ENCODE measurements at regions not wholly inside any gene's neighbourhood (a gene's known extent, or its start where the extent isn't known, plus 50 kb on each side); places are given as distances from the start of the nearest gene placed in this dataset.
"Not testable (repeated sequence)": the region's sequence is repeated elsewhere in the genome, so short reads cannot be mapped to it uniquely, and the experiment has no call there.

DNA sequence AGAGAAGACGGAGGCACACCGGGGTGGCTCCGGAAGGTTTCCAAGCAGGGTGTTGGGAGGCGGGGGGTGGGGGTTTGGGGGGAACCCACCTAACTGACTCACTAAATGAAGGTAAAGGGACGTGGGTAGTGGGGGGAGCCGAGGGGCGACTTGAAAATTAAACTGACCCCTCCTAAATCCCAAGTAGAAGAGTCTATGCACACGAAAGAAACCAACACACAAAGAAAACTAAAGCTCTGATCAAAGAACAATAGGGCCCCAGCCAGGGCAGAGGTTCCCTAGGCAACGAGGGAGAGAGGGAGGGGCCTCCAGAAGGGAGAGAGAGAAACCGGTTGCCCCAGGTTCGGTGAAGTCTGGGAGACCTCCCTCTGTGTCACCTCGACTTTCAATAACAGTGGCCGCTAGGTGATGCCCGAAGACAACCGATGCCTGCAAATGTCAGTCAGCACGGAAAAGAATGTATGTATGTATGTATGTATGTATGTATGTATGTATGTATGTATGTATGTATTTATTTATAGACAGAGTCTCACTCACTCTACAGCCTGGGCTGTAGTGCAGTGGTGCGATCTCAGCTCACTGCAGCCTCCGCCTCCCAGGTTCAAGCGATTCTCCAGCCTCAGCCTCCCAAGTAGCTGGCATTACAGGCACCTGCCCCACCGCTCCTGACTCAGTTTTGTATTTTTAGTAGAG lies 106.7 kb upstream of the ANKRD30BL start:
- Mint-ChIP-seq H3K27ac (ENCODE audit: unreplicated experiment) (peak overlapping the region; percentile 83), H3K4me3 (ENCODE audit: unreplicated experiment) (peak overlapping the region; percentile 61)
- not testable (repeated sequence) for H3K27me3 Mint-ChIP-seq (ENCODE audit: unreplicated experiment); H3K36me3 Mint-ChIP-seq (ENCODE audit: unreplicated experiment); H3K9me3 Mint-ChIP-seq (ENCODE audit: unreplicated experiment); H3K4me1 Mint-ChIP-seq (ENCODE audit: low read depth, unreplicated experiment)
- TF ChIP-seq, protein P1, sequence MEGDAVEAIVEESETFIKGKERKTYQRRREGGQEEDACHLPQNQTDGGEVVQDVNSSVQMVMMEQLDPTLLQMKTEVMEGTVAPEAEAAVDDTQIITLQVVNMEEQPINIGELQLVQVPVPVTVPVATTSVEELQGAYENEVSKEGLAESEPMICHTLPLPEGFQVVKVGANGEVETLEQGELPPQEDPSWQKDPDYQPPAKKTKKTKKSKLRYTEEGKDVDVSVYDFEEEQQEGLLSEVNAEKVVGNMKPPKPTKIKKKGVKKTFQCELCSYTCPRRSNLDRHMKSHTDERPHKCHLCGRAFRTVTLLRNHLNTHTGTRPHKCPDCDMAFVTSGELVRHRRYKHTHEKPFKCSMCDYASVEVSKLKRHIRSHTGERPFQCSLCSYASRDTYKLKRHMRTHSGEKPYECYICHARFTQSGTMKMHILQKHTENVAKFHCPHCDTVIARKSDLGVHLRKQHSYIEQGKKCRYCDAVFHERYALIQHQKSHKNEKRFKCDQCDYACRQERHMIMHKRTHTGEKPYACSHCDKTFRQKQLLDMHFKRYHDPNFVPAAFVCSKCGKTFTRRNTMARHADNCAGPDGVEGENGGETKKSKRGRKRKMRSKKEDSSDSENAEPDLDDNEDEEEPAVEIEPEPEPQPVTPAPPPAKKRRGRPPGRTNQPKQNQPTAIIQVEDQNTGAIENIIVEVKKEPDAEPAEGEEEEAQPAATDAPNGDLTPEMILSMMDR (IDR thresholded peaks at IDR 0.05; ENCODE audit: partially characterized antibody, unreplicated experiment), result peak; percentile 51
- peak; percentile 73 for DNase-seq

DNA sequence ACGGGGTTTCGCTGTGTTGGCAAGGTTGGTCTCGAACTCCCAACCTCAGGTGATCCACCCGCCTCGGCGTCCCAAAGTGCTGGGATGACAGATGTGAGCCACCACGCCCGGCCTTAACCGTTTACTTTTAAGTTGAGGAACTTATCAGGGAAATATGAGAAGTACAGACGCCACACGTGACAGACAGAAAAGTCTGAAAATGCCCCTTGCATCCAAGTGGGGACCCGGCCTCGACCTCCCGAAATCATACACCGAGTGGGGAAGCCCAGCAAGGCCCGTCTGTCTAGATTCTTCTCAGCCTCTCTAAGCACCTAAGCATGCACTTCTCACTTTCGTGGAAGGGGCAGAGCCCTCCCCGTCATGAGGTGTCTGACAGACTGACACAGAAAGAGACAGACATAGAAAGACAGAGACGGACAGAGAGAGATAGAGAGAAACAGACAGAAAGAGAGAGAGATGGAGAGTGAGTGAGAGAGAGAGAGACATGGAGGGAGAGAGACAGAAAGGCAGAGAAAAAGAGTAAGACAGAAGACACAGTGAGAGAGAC lies 107.3 kb upstream of the ANKRD30BL start:
- TF ChIP-seq, protein P1 (IDR thresholded peaks at IDR 0.05; ENCODE audit: partially characterized antibody, unreplicated experiment), result no peak
- DNase-seq, result no peak
- Mint-ChIP-seq H3K4me1 (ENCODE audit: low read depth, unreplicated experiment) (no peaks in the 10 kb centered on the region), H3K27me3 (ENCODE audit: unreplicated experiment) (no peaks in the 10 kb centered on the region), H3K27ac (ENCODE audit: unreplicated experiment) (no peak overlapping the region), H3K36me3 (ENCODE audit: unreplicated experiment) (no peaks in the 10 kb centered on the region), H3K4me3 (ENCODE audit: unreplicated experiment) (no peak overlapping the region), H3K9me3 (ENCODE audit: unreplicated experiment) (peaks cover 1% of the 10 kb centered on the region)

DNA sequence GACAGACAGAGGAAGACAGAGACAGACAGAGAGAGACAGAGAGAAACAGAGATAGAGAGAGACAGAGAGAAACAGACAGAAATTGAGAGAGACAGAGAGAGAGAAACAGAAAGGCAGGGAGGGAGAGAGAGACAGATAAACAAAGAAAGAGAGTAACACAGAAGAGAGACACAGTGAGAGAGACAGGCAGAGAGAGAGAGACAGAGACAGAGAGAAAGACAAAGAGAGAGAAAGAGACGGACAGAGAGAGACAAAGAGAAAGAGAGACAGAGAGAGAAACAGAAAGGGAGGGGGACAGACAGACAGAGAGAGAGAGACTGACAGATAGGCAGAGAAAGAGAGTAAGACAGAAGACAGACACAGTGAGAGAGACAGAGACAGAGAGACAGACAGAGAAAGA lies 108.5 kb upstream of the ANKRD30BL start:
- TF ChIP-seq, protein P1 (IDR thresholded peaks at IDR 0.05; ENCODE audit: partially characterized antibody, unreplicated experiment), result no peak
- H3K27me3 Mint-ChIP-seq (ENCODE audit: unreplicated experiment), result no peaks in the 10 kb centered on the region
- H3K36me3 Mint-ChIP-seq (ENCODE audit: unreplicated experiment), result no peaks in the 10 kb centered on the region
- no peak overlapping the region for H3K27ac Mint-ChIP-seq (ENCODE audit: unreplicated experiment)
- H3K4me1 Mint-ChIP-seq (ENCODE audit: low read depth, unreplicated experiment), result no peaks in the 10 kb centered on the region
- H3K9me3 Mint-ChIP-seq (ENCODE audit: unreplicated experiment), result no peaks in the 10 kb centered on the region
- no peak overlapping the region for H3K4me3 Mint-ChIP-seq (ENCODE audit: unreplicated experiment)
- DNase-seq, result no peak

DNA sequence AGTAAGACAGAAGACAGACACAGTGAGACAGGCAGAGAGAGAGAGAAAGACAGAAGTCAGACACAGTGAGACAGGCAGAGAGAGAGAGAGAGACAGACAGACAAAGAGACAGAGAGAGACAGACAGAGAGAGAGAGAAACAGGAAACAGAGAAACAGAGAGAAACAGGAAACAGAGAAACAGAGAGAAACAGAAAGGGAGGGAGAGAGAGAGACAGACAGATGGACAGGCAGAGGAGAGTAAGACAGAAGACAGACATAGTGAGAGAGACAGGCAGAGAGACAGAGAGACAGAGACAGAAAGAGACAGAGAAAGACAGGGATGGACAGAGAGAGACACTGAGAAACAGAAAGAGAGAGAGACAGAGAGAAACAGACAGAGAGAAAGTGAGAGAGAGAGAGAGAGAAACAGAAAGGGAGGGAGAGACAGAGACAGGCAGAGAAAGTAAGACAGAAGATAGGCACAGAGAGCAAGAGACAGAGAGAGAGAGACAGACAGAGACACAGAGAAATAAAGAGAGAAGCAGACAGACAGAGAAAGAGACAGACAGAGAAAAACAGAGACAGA lies 109.3 kb upstream of the ANKRD30BL start:
- no peak for DNase-seq
- no peak overlapping the region for H3K4me3 Mint-ChIP-seq (ENCODE audit: unreplicated experiment)
- no peaks in the 10 kb centered on the region for H3K9me3 Mint-ChIP-seq (ENCODE audit: unreplicated experiment)
- no peak overlapping the region for H3K27ac Mint-ChIP-seq (ENCODE audit: unreplicated experiment)
- TF ChIP-seq, protein P1 (IDR thresholded peaks at IDR 0.05; ENCODE audit: partially characterized antibody, unreplicated experiment), result no peak
- peaks cover 1% of the 10 kb centered on the region for H3K27me3 Mint-ChIP-seq (ENCODE audit: unreplicated experiment)
- no peaks in the 10 kb centered on the region for H3K36me3 Mint-ChIP-seq (ENCODE audit: unreplicated experiment)
- no peaks in the 10 kb centered on the region for H3K4me1 Mint-ChIP-seq (ENCODE audit: low read depth, unreplicated experiment)

DNA sequence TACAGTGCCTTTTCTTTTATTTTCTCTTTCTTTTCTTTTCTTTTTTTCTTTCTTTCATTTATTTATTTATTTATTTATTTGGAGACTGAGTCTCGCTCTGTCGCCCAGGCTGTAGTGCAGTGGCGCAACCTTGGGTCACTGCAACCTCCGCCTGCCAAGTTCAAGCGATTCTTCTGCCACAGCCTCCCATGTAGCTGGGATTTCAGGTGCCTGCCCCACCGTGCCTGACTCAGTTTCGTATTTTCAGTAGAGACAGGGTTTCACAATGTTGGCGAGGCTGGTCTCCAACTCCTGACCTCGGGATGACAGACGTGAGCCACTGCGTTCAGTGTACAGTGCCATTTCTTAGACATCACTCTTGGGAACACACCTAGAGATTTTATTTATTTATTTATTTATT lies 110.0 kb upstream of the ANKRD30BL start:
- H3K4me3 Mint-ChIP-seq (ENCODE audit: unreplicated experiment); H3K9me3 Mint-ChIP-seq (ENCODE audit: unreplicated experiment); H3K27ac Mint-ChIP-seq (ENCODE audit: unreplicated experiment); H3K27me3 Mint-ChIP-seq (ENCODE audit: unreplicated experiment); DNase-seq; H3K4me1 Mint-ChIP-seq (ENCODE audit: low read depth, unreplicated experiment); H3K36me3 Mint-ChIP-seq (ENCODE audit: unreplicated experiment): not testable (repeated sequence)

Data from glutamatergic neuron (in vitro differentiated cells).